Fibroblast of villous mesenchyme (primary cell): ENCODE measurements at regions not wholly inside any gene's neighbourhood (a gene's known extent, or its start where the extent isn't known, plus 50 kb on each side); places are given as distances from the start of the nearest gene placed in this dataset.

ENCODE experiments used
- DNase-seq: peaks from one replicate; pipeline ENCODE4 v3.0.0-alpha.2; 2010; ENCODE audit warnings: low read depth
- H3K4me3 ChIP-seq: 2 replicates; pipeline ENCODE4 v1.5.1; 2011; ENCODE audit warnings: low read depth, mild to moderate bottlenecking, low read length
- TF ChIP-seq, protein P1 (sequence below): IDR thresholded peaks from 2 replicates; pipeline ENCODE4 v1.5.1; 2012; ENCODE audit warnings: low read depth, mild to moderate bottlenecking, low read length; ENCODE audit not compliant: insufficient read depth

DNA sequence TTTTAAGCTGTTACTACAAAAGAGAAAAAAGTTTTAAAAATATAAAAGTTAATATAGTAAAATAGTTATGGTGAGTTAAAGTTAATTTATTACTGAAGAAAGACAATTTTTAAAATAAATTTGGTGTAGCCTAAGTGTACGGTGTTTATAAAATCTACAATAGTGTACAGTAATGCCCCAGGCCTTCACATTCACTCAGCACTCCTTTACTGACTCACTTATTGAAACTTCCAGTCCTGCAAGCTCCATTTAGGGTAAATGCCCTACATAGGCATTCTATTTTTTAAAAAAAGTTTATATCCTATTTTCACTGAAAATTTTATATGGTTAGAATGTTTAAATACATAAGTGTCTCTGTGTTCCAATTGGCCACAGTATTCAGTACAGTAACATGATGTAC lies 769.5 kb upstream of the NOVA1 start:
- H3K4me3 ChIP-seq: no peak overlapping the region
- TF ChIP-seq, protein P1, sequence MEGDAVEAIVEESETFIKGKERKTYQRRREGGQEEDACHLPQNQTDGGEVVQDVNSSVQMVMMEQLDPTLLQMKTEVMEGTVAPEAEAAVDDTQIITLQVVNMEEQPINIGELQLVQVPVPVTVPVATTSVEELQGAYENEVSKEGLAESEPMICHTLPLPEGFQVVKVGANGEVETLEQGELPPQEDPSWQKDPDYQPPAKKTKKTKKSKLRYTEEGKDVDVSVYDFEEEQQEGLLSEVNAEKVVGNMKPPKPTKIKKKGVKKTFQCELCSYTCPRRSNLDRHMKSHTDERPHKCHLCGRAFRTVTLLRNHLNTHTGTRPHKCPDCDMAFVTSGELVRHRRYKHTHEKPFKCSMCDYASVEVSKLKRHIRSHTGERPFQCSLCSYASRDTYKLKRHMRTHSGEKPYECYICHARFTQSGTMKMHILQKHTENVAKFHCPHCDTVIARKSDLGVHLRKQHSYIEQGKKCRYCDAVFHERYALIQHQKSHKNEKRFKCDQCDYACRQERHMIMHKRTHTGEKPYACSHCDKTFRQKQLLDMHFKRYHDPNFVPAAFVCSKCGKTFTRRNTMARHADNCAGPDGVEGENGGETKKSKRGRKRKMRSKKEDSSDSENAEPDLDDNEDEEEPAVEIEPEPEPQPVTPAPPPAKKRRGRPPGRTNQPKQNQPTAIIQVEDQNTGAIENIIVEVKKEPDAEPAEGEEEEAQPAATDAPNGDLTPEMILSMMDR: no peak
- DNase-seq: no peak

DNA sequence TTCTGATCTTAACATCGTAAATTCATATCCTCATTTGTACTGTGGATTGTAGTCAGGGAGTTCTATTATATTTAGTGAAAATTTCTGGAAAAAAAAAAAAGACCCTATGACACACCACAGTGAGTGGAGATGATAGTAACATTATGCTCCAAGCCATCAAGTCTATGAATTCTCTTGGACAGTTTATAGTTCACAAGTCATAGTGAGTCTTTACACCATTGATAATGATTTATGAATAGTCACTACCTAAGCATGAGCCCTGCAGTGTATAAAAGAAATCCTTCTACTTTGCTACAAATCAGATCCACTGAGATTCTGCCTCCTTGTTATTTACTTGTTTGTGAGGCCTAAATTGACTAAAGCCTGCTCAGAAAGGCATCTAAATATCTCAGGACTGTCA lies 772.2 kb upstream of the NOVA1 start:
- H3K4me3 ChIP-seq: no peak overlapping the region
- TF ChIP-seq, protein P1: no peak
- no peak for DNase-seq

DNA sequence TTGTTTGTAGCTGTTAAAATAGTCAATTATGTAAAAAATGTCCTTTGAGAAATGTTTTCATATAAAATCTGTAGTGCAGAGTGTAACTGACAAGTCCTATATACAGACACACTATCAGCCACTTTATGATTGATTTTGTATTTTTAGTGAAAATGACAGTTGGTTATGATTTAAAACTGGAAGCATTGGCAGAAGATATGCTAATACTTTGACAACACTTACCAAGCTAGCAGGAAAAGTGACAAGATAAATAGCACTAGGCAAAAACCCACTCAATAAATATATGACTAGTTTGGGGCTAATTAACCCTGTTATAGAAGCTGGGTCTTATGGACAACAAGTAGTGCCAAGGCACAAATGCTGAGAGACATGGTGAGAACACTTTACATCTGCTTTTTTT lies 772.9 kb upstream of the NOVA1 start:
- TF ChIP-seq, protein P1: no peak
- no peak for DNase-seq
- no peak overlapping the region for H3K4me3 ChIP-seq

DNA sequence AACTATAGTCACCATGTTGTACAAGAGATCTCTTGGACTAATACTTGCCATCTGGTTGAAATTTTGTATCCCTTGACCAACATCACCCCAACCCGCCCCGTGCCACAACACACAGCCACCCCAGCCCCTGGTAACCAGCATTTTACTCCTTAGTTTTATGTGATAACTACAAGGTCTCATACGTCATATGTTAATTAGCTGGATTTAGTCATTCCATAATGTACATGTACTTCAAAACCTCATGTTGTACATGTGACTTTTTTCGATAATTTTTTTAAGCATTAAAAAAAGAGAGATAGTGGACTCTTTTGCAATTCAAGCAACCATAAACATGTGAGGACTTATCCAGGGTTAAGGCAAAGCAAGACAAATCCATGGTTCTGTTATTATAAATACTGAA lies 773.4 kb upstream of the NOVA1 start:
- no peak overlapping the region for H3K4me3 ChIP-seq
- DNase-seq: no peak
- TF ChIP-seq, protein P1: no peak

DNA sequence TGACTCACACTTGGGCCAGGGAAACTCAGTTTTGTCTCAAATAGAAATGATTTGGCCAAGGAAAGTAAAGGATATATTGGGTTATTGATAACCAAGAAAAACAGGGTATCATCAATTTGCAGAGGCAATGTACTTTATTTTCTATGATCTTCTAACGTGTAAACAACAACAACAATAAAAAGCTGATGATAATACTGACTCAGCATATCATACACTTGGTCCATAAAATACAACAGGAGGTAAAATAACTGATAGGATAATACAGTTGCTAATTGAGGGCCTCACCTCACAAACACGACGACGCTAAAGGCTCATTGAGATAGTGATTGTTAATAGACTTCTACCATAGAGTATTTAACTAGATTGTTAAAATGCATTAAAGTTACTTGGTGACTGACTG lies 774.0 kb upstream of the NOVA1 start:
- no peak overlapping the region for H3K4me3 ChIP-seq
- no peak for DNase-seq
- TF ChIP-seq, protein P1: no peak

DNA sequence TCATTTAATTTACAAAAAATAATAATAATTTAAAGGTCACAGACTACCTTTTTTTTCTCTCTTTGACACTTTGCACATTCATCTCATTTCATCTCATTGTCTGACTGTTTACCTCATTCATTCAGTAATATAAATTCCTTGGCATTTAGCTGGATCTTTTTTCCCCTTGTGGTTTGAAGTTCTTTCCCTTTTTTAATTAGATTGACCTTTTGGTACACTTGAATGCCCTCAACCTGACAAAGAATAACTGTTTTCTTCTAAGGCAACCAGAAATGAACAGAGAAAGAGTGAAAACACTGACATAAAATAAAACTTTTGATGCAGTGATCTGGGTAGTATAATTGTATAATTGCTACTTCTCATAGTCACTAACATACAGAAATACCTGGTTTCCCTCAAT lies 774.9 kb upstream of the NOVA1 start:
- DNase-seq: no peak
- TF ChIP-seq, protein P1: no peak

DNA sequence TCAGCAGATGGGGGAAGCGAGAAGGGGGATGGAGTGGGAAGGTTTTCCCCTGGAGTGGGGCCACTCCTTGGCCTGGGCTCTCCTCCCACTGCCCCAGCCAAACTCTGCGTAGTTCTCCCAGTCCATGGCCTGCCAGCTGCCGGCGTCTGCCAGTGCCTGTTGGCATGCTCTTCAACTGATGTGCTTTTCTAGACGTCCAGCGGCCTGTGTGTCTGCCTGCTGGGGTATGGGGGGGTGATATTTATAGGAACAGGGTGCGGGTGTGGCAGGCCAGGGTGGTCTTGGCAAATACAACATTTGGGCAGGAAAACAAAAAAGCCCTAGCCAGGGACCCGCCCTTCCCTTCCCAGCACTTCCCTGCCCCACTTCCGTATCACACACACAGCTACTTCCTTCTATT lies 786.3 kb upstream of the NOVA1 start:
- no peak overlapping the region for H3K4me3 ChIP-seq
- DNase-seq: no peak
- TF ChIP-seq, protein P1: no peak

More for the DNA sequence above, 774.9 kb upstream of the NOVA1 start:
- H3K4me3 ChIP-seq: no peak overlapping the region
